K562 (cell line): ENCODE measurements at regions not wholly inside any gene's neighbourhood (a gene's known extent, or its start where the extent isn't known, plus 50 kb on each side); places are given as distances from the start of the nearest gene placed in this dataset.

Experiments used
- ATAC-seq: fragments of 200-7000 bp; cut with Tn5 transposase; 3 replicates; pipeline ENCODE4 v1.9.1; 2020; ENCODE audit warnings: moderate library complexity
- BruUV-seq: library from RNA; stranded (reverse); fragments of 400-500 nt; replicated peaks from 2 replicates; lab custom pipeline; 2021; lab: Mats Ljungman, UMichigan
- CTCF ChIA-PET: fragments of 300-600 bp; formaldehyde crosslinking; extraction: SDS; loops from one replicate; lab custom pipeline; 2021; ENCODE audit warnings: low intra/inter-chr PET ratio; lab: Yijun Ruan, JAX
- POLR2A ChIA-PET: fragments of 300-600, 350-650 bp; sonication (Branson Sonifier 250); formaldehyde crosslinking; extraction: SDS; loops from one replicate; lab custom pipeline; 2021; ENCODE audit warnings: antibody characterized with exemption, inconsistent platforms; lab: Yijun Ruan, JAX
- DNase-seq, 4 experiments: peaks; one replicate each; pipeline versions ENCODE4 v3.0.0 to v3.0.0-alpha.2; 2011 to 2018; ENCODE audit warnings: low spot score in 3 of 4, mixed read lengths in 3 of 4; ENCODE audit errors: extremely low read depth in 1 of 4
- FAIRE-seq: peaks from 2 replicates; lab custom pipeline; 2011; peaks lifted over from hg19 to GRCh38; lab: Jason Lieb, UNC
- H2AFZ ChIP-seq: 2 replicates; pipeline ENCODE4 v1.6.0; 2011; ENCODE audit warnings: low read depth, low read length, control low read depth, inconsistent platforms
- H3K27ac ChIP-seq: fragments of 200-600 bp; 3 replicates; pipeline ENCODE4 v1.8.0; 2011; ENCODE audit warnings: low read depth, mild to moderate bottlenecking, control low read depth, inconsistent platforms, low read length, moderate library complexity, mixed read lengths; ENCODE audit errors: extremely low read depth
- H3K27me3 ChIP-seq, 2 experiments: fragments of 300-600 bp in 1 of 2; 2 replicates in 1 of 2; 3 replicates in 1 of 2; pipeline versions ENCODE4 v1.6.0 to v1.8.0; 2011; ENCODE audit warnings: inconsistent platforms in 2 of 2, low read length in 2 of 2, mild to moderate bottlenecking in 1 of 2, mixed read lengths in 1 of 2, moderate library complexity in 1 of 2; ENCODE audit not compliant: control insufficient read depth in 2 of 2, insufficient read depth in 2 of 2
- H3K36me3 ChIP-seq: fragments of 300-600 bp; 3 replicates; pipeline ENCODE4 v1.8.0; 2011; ENCODE audit warnings: mild to moderate bottlenecking, low read length, inconsistent platforms; ENCODE audit not compliant: control insufficient read depth, insufficient read depth
- H3K4me1 ChIP-seq, 2 experiments: fragments of 200-600 bp in 1 of 2; replicated peaks in 1 of 2; 2 replicates in 1 of 2; 3 replicates in 1 of 2; pipeline versions ENCODE4 v1.5.1 to v1.8.0; 2011; ENCODE audit warnings: inconsistent platforms in 2 of 2, low read length in 2 of 2, mild to moderate bottlenecking in 1 of 2, mixed read lengths in 1 of 2, moderate library complexity in 1 of 2; ENCODE audit not compliant: control insufficient read depth in 2 of 2, insufficient read depth in 2 of 2
- H3K4me2 ChIP-seq: 2 replicates; pipeline ENCODE4 v1.6.1; 2011; ENCODE audit warnings: low read length, control low read depth, inconsistent platforms, mixed read lengths; ENCODE audit not compliant: insufficient read depth
- H3K4me3 ChIP-seq: fragments of 200-600 bp; sonication (generic), shearing (Covaris generic); 2 replicates; pipeline ENCODE4 v1.5.1; 2016; ENCODE audit warnings: control low read depth, inconsistent platforms
- H3K79me2 ChIP-seq: fragments of 200-600 bp; 3 replicates; pipeline ENCODE4 v1.8.0; 2011; ENCODE audit warnings: low read length, inconsistent platforms; ENCODE audit not compliant: control insufficient read depth, insufficient read depth
- H3K9ac ChIP-seq, 2 experiments: 2 replicates each; pipeline versions ENCODE4 v1.6.0 to v1.6.1; 2011; ENCODE audit warnings: low read depth in 2 of 2, low read length in 2 of 2, control low read depth in 1 of 2, inconsistent platforms in 1 of 2, mild to moderate bottlenecking in 1 of 2, mixed read lengths in 1 of 2; ENCODE audit not compliant: insufficient read depth in 1 of 2
- H3K9me1 ChIP-seq: one replicate; pipeline ENCODE4 v1.6.0; 2011; ENCODE audit warnings: inconsistent platforms, mild to moderate bottlenecking, low read length, moderate library complexity; ENCODE audit not compliant: control insufficient read depth, insufficient read depth
- H3K9me3 ChIP-seq: replicated peaks from 2 replicates; pipeline ENCODE4 v1.5.1; 2011; ENCODE audit warnings: low read depth, low read length, inconsistent platforms; ENCODE audit not compliant: control insufficient read depth, insufficient read depth
- H4K20me1 ChIP-seq: replicated peaks from 2 replicates; pipeline ENCODE4 v1.6.1; 2011; ENCODE audit warnings: low read length, inconsistent platforms, mixed read lengths; ENCODE audit not compliant: control insufficient read depth, insufficient read depth
- ATF6 ChIP-seq: sonication (generic); formaldehyde crosslinking; IDR thresholded peaks from 2 replicates; pipeline ENCODE4 v1.4.0; 2020; ENCODE audit warnings: mild to moderate bottlenecking, missing genetic modification reagents
- ATF7 ChIP-seq: fragments of 450-650 bp; IDR thresholded peaks from 2 replicates; pipeline ENCODE4 v1.7.1; 2014; ENCODE audit warnings: mild to moderate bottlenecking, moderate library complexity
- EZH2 ChIP-seq: IDR thresholded peaks from 2 replicates; pipeline ENCODE4 v1.6.1; 2012; ENCODE audit warnings: low read depth, mild to moderate bottlenecking, inconsistent platforms, low read length, borderline replicate concordance
- KDM1A ChIP-seq, 2 experiments: fragments of 450-650 bp; IDR thresholded peaks; 2 replicates each; pipeline ENCODE4 v1.6.1; 2016; ENCODE audit warnings: mild to moderate bottlenecking in 2 of 2
- MBD2 ChIP-seq: sonication (generic); IDR thresholded peaks from 2 replicates; pipeline ENCODE4 v1.6.1; 2016; ENCODE audit warnings: low read depth, borderline replicate concordance
- PPARD ChIP-seq: fragments of 250-450 bp; sonication (Bioruptor Pico); IDR thresholded peaks from 2 replicates; pipeline ENCODE4 v1.8.0; 2022; ENCODE audit warnings: inconsistent platforms, mild to moderate bottlenecking, moderate library complexity
- RBM25 ChIP-seq: fragments of 200-400 bp; formaldehyde crosslinking; IDR thresholded peaks from 2 replicates; pipeline ENCODE4 v1.6.1; 2018; ENCODE audit warnings: low read length, low read depth, moderate library complexity; ENCODE audit not compliant: severe bottlenecking
- RHOXF2B ChIP-seq: fragments of 250-450 bp; sonication (Bioruptor Pico); conservative IDR thresholded peaks from 2 replicates; pipeline ENCODE4 v1.5.1; 2021
- TCF7 ChIP-seq: sonication (generic); IDR thresholded peaks from 2 replicates; pipeline ENCODE4 v1.6.1; 2016; ENCODE audit warnings: antibody characterized with exemption, borderline replicate concordance
- TFAM ChIP-seq: fragments of 250-450 bp; sonication (Bioruptor Pico); conservative IDR thresholded peaks from 2 replicates; pipeline ENCODE4 v1.5.0; 2021; ENCODE audit warnings: mild to moderate bottlenecking, moderate library complexity
- THRA ChIP-seq: fragments of 450-650 bp; IDR thresholded peaks from 2 replicates; pipeline ENCODE4 v1.6.1; 2017; ENCODE audit warnings: mild to moderate bottlenecking, moderate library complexity
- ZHX1 ChIP-seq: fragments of 150-350 bp; conservative IDR thresholded peaks from 2 replicates; pipeline ENCODE4 v1.6.1; 2014; ENCODE audit warnings: low read length
- ZKSCAN8 ChIP-seq: fragments of 200-800 bp; sonication (Bioruptor generic); IDR thresholded peaks from 2 replicates; pipeline ENCODE4 v1.6.1; 2016; ENCODE audit warnings: missing genetic modification characterization, missing compliant biosample characterization
- ZNF212 ChIP-seq: fragments of 450-650 bp; formaldehyde crosslinking; IDR thresholded peaks from 2 replicates; pipeline ENCODE4 v1.4.0; 2020; ENCODE audit warnings: mild to moderate bottlenecking
- ZNF224 ChIP-seq: sonication (generic); formaldehyde crosslinking; IDR thresholded peaks from 2 replicates; pipeline ENCODE4 v1.8.0; 2022; ENCODE audit warnings: mild to moderate bottlenecking, missing genetic modification reagents
- WGBS: fragments of 100-300 bp; shearing (Covaris generic); methylation state at CpG from one replicate; pipeline ENCODE4 v1.1.6; 2016; ENCODE audit warnings: low coverage, mixed read lengths; ENCODE audit not compliant: insufficient coverage; ENCODE audit errors: missing lambda C conversion rate; 5-methylcytosine and 5-hydroxymethylcytosine counted together
- in situ Hi-C: fragments of 300-500 bp; cut with MboI; formaldehyde crosslinking; loops from 4 replicates; pipeline ENCODE4 v1.15.0; 2018; ENCODE audit warnings: inconsistent platforms, mixed read lengths
- intact Hi-C: fragments of 100-400 bp; cut with micrococcal nuclease; formaldehyde crosslinking; loops from 2 replicates; pipeline ENCODE4 v1.14.2; 2022

DNA sequence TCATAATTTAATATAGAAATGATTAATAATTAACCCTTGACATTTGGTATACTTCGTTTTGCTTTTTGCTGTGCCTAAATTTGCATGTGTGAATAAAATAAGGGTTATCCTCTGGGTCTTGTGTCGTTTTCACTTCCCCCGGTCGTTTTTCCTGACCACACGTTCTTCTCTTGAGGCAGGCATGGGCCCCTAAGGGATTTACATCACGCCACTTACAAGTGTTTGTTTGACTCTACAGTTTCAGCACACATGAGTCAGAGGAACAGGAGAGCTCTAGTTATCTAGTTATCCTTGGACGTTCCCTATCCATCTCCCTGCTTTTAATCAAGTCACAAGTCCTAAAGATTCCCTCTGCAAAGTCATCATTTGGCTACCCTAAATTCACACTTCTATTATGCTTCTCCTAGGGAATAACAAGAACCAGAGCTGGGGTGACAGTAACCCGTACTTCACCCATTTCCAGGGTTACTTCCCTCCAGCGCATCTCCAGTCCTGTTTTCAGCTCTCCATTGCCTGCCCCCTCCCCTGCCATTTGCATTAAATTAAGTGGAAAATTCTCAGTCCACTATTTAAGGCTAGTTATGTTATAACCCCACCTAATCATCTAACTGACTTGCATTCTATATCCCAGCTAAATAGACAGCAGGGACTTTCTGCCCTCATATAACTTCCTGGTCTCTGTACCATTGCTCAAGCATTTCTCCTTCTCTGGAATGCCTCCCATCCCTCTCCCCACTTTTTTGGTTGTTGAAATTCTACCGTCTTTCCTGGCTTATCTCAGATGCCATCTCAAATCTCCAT, 206.9 kb downstream of the PTEN start (continued):
- no peak for TF ChIP-seq ZHX1
- TF ChIP-seq RHOXF2B (CRISPR knock-in tag): no peak
- no peak for TF ChIP-seq MBD2
- no peak for TF ChIP-seq TFAM (CRISPR knock-in tag)
- TF ChIP-seq EZH2: no peak

DNA sequence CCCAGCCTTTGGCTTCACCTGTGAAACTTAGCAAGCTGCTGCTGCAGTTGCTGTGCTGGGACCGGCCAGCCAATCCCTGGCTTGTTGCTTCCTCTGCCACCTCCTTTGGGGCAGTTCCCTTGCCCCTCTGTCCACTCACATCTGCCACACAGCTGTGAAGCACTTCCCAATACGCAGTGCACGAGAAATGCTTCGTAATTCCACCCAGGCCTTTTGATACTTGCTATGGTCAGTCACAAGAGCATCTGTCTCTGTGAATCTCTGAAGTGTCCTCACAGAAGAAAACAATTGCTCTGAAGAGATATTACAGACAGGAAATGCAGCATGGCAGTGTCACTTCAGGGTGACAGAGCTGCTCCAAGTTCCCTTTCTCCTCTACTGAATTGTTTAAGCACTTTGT, 208.5 kb downstream of the PTEN start:
- ChIA-PET CTCF (no interaction called here), POLR2A (no interaction called here)
- no peak overlapping the region for H3K27ac ChIP-seq
- no peak overlapping the region for H2AFZ ChIP-seq
- BruUV-seq: no TSS peak
- DNase-seq (no peak), FAIRE-seq (no peak), ATAC-seq (no peak)
- intact Hi-C loops: no loop called here
- peaks cover 0 to 9% of the 10 kb centered on the region in 2 experiments; a peak in 2 of 5 replicates for H3K27me3 ChIP-seq
- H4K20me1 ChIP-seq: no peaks in the 10 kb centered on the region
- no peaks in the 10 kb centered on the region; a peak in 1 of 5 replicates for H3K4me1 ChIP-seq
- H3K9me3 ChIP-seq: no peaks in the 10 kb centered on the region
- H3K4me2 ChIP-seq: no peak overlapping the region
- in situ Hi-C loops: no loop called here
- H3K9me1 ChIP-seq: no peaks in the 10 kb centered on the region
- H3K36me3 ChIP-seq: no peaks in the 10 kb centered on the region
- H3K4me3 ChIP-seq: no peak overlapping the region
- H3K9ac ChIP-seq: no peak overlapping the region
- 0% methylated on average over 4 of the region's 4 CpGs for WGBS
- H3K79me2 ChIP-seq: no peaks in the 10 kb centered on the region
- TF ChIP-seq ZNF212 (CRISPR knock-in tag) (no peak), ATF6 (CRISPR knock-in tag) (no peak), TCF7 (no peak), RBM25 (no peak), KDM1A (IDR thresholded peaks at IDR 0.05) (no peak), ZKSCAN8 (CRISPR knock-in tag) (no peak), PPARD (CRISPR knock-in tag) (no peak), ZNF224 (CRISPR knock-in tag) (no peak), THRA (no peak), ATF7 (no peak)
